ENCODE measurements at regions not wholly inside any gene's neighbourhood (a gene's known extent, or its start where the extent isn't known, plus 50 kb on each side); places are given as distances from the start of the nearest gene placed in this dataset.

DNA sequence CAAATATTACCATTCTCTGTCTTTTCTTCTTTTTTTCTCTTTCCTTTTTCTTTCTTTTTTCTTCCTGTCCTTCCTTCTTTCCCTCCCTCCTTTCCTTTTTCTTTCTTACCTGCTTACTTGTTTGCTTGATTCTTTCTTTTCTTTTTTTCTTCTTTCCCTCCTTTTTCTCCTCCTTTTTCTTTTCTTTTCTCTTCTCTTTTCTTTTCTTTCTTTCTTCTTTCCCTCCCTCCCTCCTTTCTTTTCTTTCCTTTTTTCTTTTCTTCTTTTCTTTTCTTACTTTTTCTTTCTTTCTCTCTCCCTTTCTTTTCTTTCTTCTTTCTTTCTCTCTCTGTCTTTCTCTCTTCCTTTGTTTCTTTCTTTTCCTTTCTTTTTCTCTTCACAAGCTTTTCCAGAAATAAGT, 697.4 kb upstream of the ADGRL3 start:
- TF ChIP-seq, protein P1, sequence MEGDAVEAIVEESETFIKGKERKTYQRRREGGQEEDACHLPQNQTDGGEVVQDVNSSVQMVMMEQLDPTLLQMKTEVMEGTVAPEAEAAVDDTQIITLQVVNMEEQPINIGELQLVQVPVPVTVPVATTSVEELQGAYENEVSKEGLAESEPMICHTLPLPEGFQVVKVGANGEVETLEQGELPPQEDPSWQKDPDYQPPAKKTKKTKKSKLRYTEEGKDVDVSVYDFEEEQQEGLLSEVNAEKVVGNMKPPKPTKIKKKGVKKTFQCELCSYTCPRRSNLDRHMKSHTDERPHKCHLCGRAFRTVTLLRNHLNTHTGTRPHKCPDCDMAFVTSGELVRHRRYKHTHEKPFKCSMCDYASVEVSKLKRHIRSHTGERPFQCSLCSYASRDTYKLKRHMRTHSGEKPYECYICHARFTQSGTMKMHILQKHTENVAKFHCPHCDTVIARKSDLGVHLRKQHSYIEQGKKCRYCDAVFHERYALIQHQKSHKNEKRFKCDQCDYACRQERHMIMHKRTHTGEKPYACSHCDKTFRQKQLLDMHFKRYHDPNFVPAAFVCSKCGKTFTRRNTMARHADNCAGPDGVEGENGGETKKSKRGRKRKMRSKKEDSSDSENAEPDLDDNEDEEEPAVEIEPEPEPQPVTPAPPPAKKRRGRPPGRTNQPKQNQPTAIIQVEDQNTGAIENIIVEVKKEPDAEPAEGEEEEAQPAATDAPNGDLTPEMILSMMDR (IDR thresholded peaks at IDR 0.05): no peak
- TF ChIP-seq POLR2AphosphoS5 (IDR thresholded peaks at IDR 0.05): no peak

Measured in upper lobe of left lung (tissue), 4 donors.